ENCODE measurements at regions not wholly inside any gene's neighbourhood (a gene's known extent, or its start where the extent isn't known, plus 50 kb on each side); places are given as distances from the start of the nearest gene placed in this dataset.

- no peak overlapping the region for H3K4me3 ChIP-seq (ENCODE audit: low read depth, low read length)
- no peak for DNase-seq (ENCODE audit: low read depth)
- TF ChIP-seq CTCF (IDR thresholded peaks at IDR 0.05; ENCODE audit: insufficient read depth, low read depth, low read length): no peak
Observed at GRCh38 chr4:189511581-189511980, 429.1 kb upstream of the FRG1 start.

DNA sequence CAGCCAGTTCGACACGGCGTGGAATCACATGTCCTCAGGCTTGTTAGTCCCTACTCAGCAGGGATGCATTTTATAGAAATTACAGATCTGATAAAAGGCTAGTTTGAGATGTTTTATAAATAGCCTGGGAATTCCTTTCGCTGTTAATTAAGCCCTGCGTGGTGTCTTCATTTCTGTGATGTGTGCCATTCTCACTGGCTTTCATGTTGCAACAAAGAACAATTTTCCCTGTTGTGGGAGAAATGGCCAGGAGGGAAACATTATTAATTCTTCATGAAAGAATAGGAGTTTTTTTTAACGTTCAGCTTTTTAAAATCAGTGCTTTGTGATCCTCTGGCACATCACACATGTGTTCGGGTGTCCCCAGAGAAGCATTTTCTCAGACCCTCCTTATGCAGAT lies 427.3 kb upstream of the FRG1 start:
- TF ChIP-seq CTCF (IDR thresholded peaks at IDR 0.05; ENCODE audit: insufficient read depth, low read depth, low read length): no peak

DNA sequence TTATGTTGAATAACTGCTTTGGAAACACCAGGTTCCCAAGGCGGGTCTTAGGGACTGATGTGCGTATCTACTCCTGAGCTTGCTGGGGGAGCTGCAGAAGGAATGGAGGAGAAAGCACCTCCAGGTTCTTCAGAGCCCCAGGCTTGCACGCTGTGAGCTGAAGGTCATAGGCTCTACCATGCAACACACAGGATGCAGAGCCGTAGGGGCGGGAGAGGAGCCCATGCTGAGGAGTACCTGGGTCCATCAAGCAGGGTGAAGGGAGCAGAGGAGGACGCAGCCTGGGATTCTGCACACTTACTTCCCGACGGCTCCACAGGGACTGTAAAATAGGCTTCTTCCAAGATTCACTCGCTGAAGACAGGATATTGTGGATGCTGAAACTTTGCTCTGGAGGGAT lies 426.5 kb upstream of the FRG1 start:
- DNase-seq (ENCODE audit: low read depth): no peak
- TF ChIP-seq CTCF (IDR thresholded peaks at IDR 0.05; ENCODE audit: insufficient read depth, low read depth, low read length): no peak

More for the DNA sequence above, 427.3 kb upstream of the FRG1 start:
- H3K4me3 ChIP-seq (ENCODE audit: low read depth, low read length): no peak overlapping the region
- no peak for DNase-seq (ENCODE audit: low read depth)

DNA sequence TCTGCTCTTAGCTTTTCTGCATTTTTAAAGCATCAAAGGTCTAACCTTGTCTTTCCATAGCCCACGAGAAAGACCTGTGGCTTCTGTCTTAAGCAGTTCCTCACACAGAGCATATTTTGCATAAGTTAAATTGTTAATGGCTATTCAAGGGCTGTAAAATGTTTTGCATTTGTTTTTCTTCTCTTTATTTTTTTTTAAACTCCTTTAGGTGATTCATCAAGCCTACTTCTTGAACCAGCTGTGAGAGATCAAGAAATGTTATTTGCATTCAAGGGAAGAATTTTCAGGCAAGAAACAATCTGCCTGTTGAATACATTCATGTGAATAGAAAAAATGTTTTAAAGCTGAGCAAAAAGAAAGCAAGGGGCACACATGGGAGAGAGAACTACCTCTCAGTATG lies 423.8 kb upstream of the FRG1 start:
- H3K4me3 ChIP-seq (ENCODE audit: low read depth, low read length): no peak overlapping the region
- no peak for TF ChIP-seq CTCF (IDR thresholded peaks at IDR 0.05; ENCODE audit: insufficient read depth, low read depth, low read length)
- DNase-seq (ENCODE audit: low read depth): no peak

More for the DNA sequence above, 426.5 kb upstream of the FRG1 start:
- no peak overlapping the region for H3K4me3 ChIP-seq (ENCODE audit: low read depth, low read length)

DNA sequence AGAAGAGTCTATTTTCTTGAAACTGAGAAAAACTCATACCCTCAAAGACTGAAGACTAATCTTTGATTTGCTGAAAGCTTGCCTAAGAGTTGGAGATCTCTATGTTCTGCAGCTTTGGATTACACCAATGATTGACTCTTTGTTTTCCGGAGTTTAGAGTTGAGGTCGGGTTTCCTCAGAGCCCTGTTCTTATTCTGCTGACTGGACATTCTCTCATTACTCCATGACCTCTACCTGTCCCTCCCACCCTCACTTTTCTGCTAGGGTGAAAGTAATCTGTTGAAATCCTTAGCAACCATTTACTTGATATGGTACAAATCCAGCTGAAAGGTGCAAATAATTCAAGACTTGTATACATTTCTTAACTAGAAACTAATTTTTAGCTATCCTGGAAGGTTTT lies 421.5 kb upstream of the FRG1 start:
- TF ChIP-seq CTCF (IDR thresholded peaks at IDR 0.05; ENCODE audit: insufficient read depth, low read depth, low read length): no peak

DNA sequence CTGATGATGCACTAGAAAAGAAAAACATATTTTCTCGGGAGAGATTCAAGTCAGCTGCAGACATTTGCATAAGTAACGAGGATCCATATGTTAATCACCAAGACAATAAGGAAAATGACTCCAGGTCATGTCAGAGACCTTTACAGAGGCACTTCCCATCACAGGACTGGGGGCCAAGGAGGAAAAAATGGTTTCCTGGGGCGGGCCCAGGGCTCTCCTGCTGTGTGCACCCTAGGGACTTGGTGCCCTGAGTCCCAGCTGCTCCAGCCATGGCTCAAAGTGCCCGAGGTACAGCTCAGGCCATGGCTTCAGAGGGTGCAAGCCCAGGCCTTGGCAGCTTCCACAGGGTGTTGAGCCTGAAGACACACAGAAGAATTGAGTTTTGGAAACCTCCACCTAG lies 415.4 kb upstream of the FRG1 start:
- DNase-seq (ENCODE audit: low read depth): no peak
- TF ChIP-seq CTCF (IDR thresholded peaks at IDR 0.05; ENCODE audit: insufficient read depth, low read depth, low read length): no peak
- H3K4me3 ChIP-seq (ENCODE audit: low read depth, low read length): no peak overlapping the region

More for the DNA sequence above, 421.5 kb upstream of the FRG1 start:
- H3K4me3 ChIP-seq (ENCODE audit: low read depth, low read length): no peak overlapping the region
- no peak for DNase-seq (ENCODE audit: low read depth)

DNA sequence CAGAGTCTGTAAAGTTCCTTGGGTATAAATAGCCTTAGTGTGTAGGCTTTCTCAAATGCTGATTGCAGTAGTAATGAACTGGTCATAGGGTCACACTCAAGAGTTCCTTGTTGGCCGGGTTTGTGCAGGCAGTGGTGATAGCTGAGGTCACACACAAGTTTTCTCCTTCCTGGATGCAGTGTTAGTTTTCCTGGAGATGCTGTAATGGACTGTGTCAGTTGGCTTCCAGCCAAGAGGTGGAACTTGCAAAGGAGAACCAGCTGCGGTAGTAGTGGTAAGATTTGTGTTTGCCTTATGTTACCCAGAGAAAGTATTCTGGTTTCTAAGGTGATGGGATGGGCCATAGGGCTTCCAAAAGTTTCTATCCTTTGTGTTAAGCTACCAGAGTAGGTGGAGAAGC lies 409.8 kb upstream of the FRG1 start:
- no peak for TF ChIP-seq CTCF (IDR thresholded peaks at IDR 0.05; ENCODE audit: insufficient read depth, low read depth, low read length)
- DNase-seq (ENCODE audit: low read depth): no peak

More for the DNA sequence above, 409.8 kb upstream of the FRG1 start:
- H3K4me3 ChIP-seq (ENCODE audit: low read depth, low read length): no peak overlapping the region
